ENCODE measurements at regions not wholly inside any gene's neighbourhood (a gene's known extent, or its start where the extent isn't known, plus 50 kb on each side); places are given as distances from the start of the nearest gene placed in this dataset.

GRCh38 chr13:44003481-44003880 lies 123.8 kb downstream of the LACC1 start:
- TF ChIP-seq POLR2AphosphoS5 (IDR thresholded peaks at IDR 0.05): no peak
- TF ChIP-seq CTCF (IDR thresholded peaks at IDR 0.05): no peak
- no peak for TF ChIP-seq POLR2A (IDR thresholded peaks at IDR 0.05)

Data from sigmoid colon (tissue), 4 donors.